ENCODE measurements at regions not wholly inside any gene's neighbourhood (a gene's known extent, or its start where the extent isn't known, plus 50 kb on each side); places are given as distances from the start of the nearest gene placed in this dataset.

DNA sequence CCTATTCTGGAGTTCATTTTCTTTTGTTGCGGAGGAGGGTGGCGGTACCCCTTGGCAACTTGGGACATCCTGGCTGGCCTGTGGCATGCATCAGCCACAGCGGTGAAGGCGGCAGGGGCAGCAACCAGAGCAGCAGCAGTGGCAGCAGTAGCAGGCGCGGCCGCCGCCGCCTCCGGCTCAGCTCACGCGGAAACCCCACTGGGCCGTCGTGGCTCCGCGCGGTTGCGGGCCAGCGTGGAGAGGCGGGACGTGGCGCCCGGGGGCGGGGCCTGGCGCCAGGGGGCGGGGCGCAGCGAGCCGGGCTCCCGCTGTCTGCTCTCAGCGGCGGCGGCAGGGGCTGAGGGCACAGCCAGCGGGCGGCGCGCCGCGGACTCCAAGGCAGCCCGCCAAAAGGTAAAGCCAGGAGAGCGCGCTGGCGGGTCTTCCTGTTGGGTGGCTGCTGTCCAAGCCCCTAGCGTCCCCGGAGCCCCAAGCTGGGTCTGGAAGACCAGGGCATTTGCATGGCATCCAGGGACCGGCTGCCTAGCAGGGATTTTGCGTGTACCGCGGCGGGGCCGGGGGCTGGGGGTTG is 334.4 kb upstream of the THRB start:
- no peaks in the 10 kb centered on the region for H3K9me3 ChIP-seq (ENCODE audit: low read length)
- no peaks in the 10 kb centered on the region for H3K36me3 ChIP-seq (ENCODE audit: insufficient read depth, low read length)
- no peaks in the 10 kb centered on the region for H3K9me2 ChIP-seq (ENCODE audit: insufficient read depth, low read length)
- no peaks in the 10 kb centered on the region for H4K20me1 ChIP-seq (ENCODE audit: insufficient read depth)
- TF ChIP-seq MXI1 (conservative IDR thresholded peaks at IDR 0.05; ENCODE audit: poor library complexity, severe bottlenecking) (peak; percentile 19), EZH2 (IDR thresholded peaks at IDR 0.05; ENCODE audit: borderline replicate concordance, insufficient read depth, low read length, poor library complexity, severe bottlenecking) (no peak), POLR2AphosphoS5 (IDR thresholded peaks at IDR 0.05) (no peak), EP300 (conservative IDR thresholded peaks at IDR 0.05; ENCODE audit: poor library complexity, severe bottlenecking) (no peak), SMC3 (conservative IDR thresholded peaks at IDR 0.05; ENCODE audit: poor library complexity) (no peak), TAF1 (IDR thresholded peaks at IDR 0.05; ENCODE audit: low read depth) (no peak), RAD21 (conservative IDR thresholded peaks at IDR 0.05) (peak; percentile 48)
- TF ChIP-seq, protein P1, sequence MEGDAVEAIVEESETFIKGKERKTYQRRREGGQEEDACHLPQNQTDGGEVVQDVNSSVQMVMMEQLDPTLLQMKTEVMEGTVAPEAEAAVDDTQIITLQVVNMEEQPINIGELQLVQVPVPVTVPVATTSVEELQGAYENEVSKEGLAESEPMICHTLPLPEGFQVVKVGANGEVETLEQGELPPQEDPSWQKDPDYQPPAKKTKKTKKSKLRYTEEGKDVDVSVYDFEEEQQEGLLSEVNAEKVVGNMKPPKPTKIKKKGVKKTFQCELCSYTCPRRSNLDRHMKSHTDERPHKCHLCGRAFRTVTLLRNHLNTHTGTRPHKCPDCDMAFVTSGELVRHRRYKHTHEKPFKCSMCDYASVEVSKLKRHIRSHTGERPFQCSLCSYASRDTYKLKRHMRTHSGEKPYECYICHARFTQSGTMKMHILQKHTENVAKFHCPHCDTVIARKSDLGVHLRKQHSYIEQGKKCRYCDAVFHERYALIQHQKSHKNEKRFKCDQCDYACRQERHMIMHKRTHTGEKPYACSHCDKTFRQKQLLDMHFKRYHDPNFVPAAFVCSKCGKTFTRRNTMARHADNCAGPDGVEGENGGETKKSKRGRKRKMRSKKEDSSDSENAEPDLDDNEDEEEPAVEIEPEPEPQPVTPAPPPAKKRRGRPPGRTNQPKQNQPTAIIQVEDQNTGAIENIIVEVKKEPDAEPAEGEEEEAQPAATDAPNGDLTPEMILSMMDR (IDR thresholded peaks at IDR 0.05; ENCODE audit: poor library complexity, severe bottlenecking), result peak; percentile 25
- TF ChIP-seq, protein P2, sequence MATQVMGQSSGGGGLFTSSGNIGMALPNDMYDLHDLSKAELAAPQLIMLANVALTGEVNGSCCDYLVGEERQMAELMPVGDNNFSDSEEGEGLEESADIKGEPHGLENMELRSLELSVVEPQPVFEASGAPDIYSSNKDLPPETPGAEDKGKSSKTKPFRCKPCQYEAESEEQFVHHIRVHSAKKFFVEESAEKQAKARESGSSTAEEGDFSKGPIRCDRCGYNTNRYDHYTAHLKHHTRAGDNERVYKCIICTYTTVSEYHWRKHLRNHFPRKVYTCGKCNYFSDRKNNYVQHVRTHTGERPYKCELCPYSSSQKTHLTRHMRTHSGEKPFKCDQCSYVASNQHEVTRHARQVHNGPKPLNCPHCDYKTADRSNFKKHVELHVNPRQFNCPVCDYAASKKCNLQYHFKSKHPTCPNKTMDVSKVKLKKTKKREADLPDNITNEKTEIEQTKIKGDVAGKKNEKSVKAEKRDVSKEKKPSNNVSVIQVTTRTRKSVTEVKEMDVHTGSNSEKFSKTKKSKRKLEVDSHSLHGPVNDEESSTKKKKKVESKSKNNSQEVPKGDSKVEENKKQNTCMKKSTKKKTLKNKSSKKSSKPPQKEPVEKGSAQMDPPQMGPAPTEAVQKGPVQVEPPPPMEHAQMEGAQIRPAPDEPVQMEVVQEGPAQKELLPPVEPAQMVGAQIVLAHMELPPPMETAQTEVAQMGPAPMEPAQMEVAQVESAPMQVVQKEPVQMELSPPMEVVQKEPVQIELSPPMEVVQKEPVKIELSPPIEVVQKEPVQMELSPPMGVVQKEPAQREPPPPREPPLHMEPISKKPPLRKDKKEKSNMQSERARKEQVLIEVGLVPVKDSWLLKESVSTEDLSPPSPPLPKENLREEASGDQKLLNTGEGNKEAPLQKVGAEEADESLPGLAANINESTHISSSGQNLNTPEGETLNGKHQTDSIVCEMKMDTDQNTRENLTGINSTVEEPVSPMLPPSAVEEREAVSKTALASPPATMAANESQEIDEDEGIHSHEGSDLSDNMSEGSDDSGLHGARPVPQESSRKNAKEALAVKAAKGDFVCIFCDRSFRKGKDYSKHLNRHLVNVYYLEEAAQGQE (IDR thresholded peaks at IDR 0.05; ENCODE audit: borderline replicate concordance), result no peak
- peak overlapping the region; percentile 71 for H3K9ac ChIP-seq (ENCODE audit: low read length)
- peak overlapping the region; percentile 83 for H3K4me3 ChIP-seq (ENCODE audit: low read length)
- peaks cover 22% of the 10 kb centered on the region for H3K27me3 ChIP-seq (ENCODE audit: insufficient read depth, low read depth, low read length)
- H2AFZ ChIP-seq (ENCODE audit: low read depth, low read length), result no peak overlapping the region
- H3F3A ChIP-seq (ENCODE audit: insufficient read depth, low read length, poor library complexity, severe bottlenecking), result no peaks in the 10 kb centered on the region
- no peak overlapping the region for H3K27ac ChIP-seq (ENCODE audit: low read length)
- H3K79me2 ChIP-seq (replicated peaks; ENCODE audit: insufficient read depth, low read length), result no peaks in the 10 kb centered on the region
- no peak overlapping the region for H3K4me2 ChIP-seq (ENCODE audit: low read length)

DNA sequence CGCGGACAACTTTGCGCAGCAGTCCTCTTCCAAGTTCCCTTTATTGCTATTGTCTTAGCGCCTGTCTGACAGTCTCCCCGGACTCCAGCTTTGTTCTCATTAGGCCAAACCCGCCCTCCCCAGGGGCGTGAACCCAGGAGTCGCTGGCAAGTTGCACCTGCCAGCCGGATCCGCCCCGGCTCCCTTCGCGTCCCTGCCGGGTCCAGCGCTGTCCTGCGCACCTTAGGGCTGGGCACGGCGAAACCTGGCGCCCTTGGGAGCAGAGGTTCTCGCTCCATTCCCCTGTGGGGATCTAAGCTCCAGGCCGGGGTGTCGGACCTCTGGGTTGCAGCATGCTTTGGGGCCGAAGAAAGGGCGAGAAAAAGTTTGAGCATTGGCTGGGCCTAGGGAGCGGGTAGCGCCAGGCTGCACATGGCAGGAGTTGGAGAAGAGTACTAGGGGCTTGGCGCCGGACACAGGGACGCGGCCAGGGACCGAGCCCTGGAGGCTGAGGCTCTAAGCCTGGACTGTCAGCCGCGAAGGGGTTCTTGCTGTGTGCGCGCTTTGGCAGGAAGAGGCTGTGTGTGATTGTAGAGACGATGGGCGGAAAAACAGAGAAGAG is 335.1 kb upstream of the THRB start:
- Histone ChIP-seq H3K36me3 (ENCODE audit: insufficient read depth, low read length) (no peaks in the 10 kb centered on the region), H3K9me2 (ENCODE audit: insufficient read depth, low read length) (no peaks in the 10 kb centered on the region), H3K4me3 (ENCODE audit: low read length) (peak overlapping the region; percentile 83), H4K20me1 (ENCODE audit: insufficient read depth) (no peaks in the 10 kb centered on the region), H3K27ac (ENCODE audit: low read length) (no peak overlapping the region), H3K27me3 (ENCODE audit: insufficient read depth, low read depth, low read length) (peaks cover 22% of the 10 kb centered on the region), H2AFZ (ENCODE audit: low read depth, low read length) (peak overlapping the region; percentile 41), H3K4me2 (ENCODE audit: low read length) (peak overlapping the region; percentile 84), H3K9me3 (ENCODE audit: low read length) (no peaks in the 10 kb centered on the region), H3K9ac (ENCODE audit: low read length) (peak overlapping the region; percentile 71), H3F3A (ENCODE audit: insufficient read depth, low read length, poor library complexity, severe bottlenecking) (no peaks in the 10 kb centered on the region), H3K79me2 (replicated peaks; ENCODE audit: insufficient read depth, low read length) (no peaks in the 10 kb centered on the region)
- TF ChIP-seq MXI1 (conservative IDR thresholded peaks at IDR 0.05; ENCODE audit: poor library complexity, severe bottlenecking), result peak; percentile 54
- no peak for TF ChIP-seq TAF1 (IDR thresholded peaks at IDR 0.05; ENCODE audit: low read depth)
